Epithelial cell of esophagus (primary cell): ENCODE measurements at regions not wholly inside any gene's neighbourhood (a gene's known extent, or its start where the extent isn't known, plus 50 kb on each side); places are given as distances from the start of the nearest gene placed in this dataset.
A peak's percentile ranks its signal among the peaks of the same experiment; 100 is the strongest.

Experiments
- DNase-seq: peaks from one replicate; pipeline ENCODE4 v3.0.0; 2010; ENCODE audit warnings: low read depth
- H3K4me3 ChIP-seq: 2 replicates; pipeline ENCODE4 v1.5.1; 2011; ENCODE audit warnings: mild to moderate bottlenecking, low read length, control low read depth
- CTCF ChIP-seq: IDR thresholded peaks from 2 replicates; pipeline ENCODE4 v1.5.1; 2011; ENCODE audit warnings: low read depth, mild to moderate bottlenecking, low read length, control low read depth, inconsistent platforms; ENCODE audit not compliant: insufficient read depth; ENCODE audit errors: missing control alignments

GRCh38 chr1:79530055-79530454 lies 523.5 kb upstream of the ADGRL4 start:
- no peak overlapping the region for H3K4me3 ChIP-seq
- TF ChIP-seq CTCF = no peak
- no peak for DNase-seq

GRCh38 chr1:79524126-79524525 lies 517.6 kb upstream of the ADGRL4 start:
- no peak for TF ChIP-seq CTCF
- peak; percentile 4 for DNase-seq
- no peak overlapping the region for H3K4me3 ChIP-seq

- DNase-seq = no peak
- no peak overlapping the region for H3K4me3 ChIP-seq
- no peak for TF ChIP-seq CTCF
Observed at GRCh38 chr1:79519084-79519760, 512.7 kb upstream of the ADGRL4 start.

- no peak for DNase-seq
- H3K4me3 ChIP-seq = no peak overlapping the region
Observed at GRCh38 chr1:79517470-79518224, 511.1 kb upstream of the ADGRL4 start.

GRCh38 chr1:79507770-79508169 lies 501.2 kb upstream of the ADGRL4 start:
- H3K4me3 ChIP-seq = no peak overlapping the region
- no peak for DNase-seq
- no peak for TF ChIP-seq CTCF

More at GRCh38 chr1:79517470-79518224, 511.1 kb upstream of the ADGRL4 start:
- TF ChIP-seq CTCF = no peak

- TF ChIP-seq CTCF = no peak
- H3K4me3 ChIP-seq = no peak overlapping the region
- no peak for DNase-seq
Observed at GRCh38 chr1:79501153-79501552, 494.6 kb upstream of the ADGRL4 start.
